Neuron (in vitro differentiated cells): ENCODE measurements at regions not wholly inside any gene's neighbourhood (a gene's known extent, or its start where the extent isn't known, plus 50 kb on each side); places are given as distances from the start of the nearest gene placed in this dataset.
A peak's percentile ranks its signal among the peaks of the same experiment; 100 is the strongest.
"Not testable (repeated sequence)": the region's sequence is repeated elsewhere in the genome, so short reads cannot be mapped to it uniquely, and the experiment has no call there.

ENCODE experiments used
- H2AFZ ChIP-seq: one replicate; pipeline ENCODE4 v1.6.1; 2013; ENCODE audit warnings: low read depth, mild to moderate bottlenecking, inconsistent platforms, low read length, moderate library complexity
- H3K27me3 ChIP-seq: one replicate; pipeline ENCODE4 v1.6.1; 2013; ENCODE audit warnings: low read length; ENCODE audit not compliant: insufficient read depth
- H3K36me3 ChIP-seq: one replicate; pipeline ENCODE4 v1.6.1; 2013; ENCODE audit warnings: low read length; ENCODE audit not compliant: insufficient read depth
- H3K4me1 ChIP-seq: one replicate; pipeline ENCODE4 v1.6.1; 2013; ENCODE audit warnings: low read length; ENCODE audit not compliant: insufficient read depth
- H3K4me3 ChIP-seq: 2 replicates; pipeline ENCODE4 v1.5.1; 2013; ENCODE audit warnings: mild to moderate bottlenecking, low read length, moderate library complexity
- H3K9me3 ChIP-seq: one replicate; pipeline ENCODE4 v1.6.1; 2013; ENCODE audit warnings: low read length

- not testable (repeated sequence) for H3K27me3 ChIP-seq, H3K9me3 ChIP-seq, H3K4me3 ChIP-seq, H3K36me3 ChIP-seq, H2AFZ ChIP-seq, H3K4me1 ChIP-seq
Observed at GRCh38 chr4:82301390-82301789, 72.4 kb downstream of the HNRNPD start.

GRCh38 chr4:82293304-82293703, 80.5 kb downstream of the HNRNPD start:
- H3K36me3 ChIP-seq, result no peaks in the 10 kb centered on the region
- H3K27me3 ChIP-seq, result peaks cover 3% of the 10 kb centered on the region
- H3K4me3 ChIP-seq, result no peak overlapping the region
- H3K9me3 ChIP-seq, result no peaks in the 10 kb centered on the region
- H3K4me1 ChIP-seq, result no peaks in the 10 kb centered on the region
- no peak overlapping the region for H2AFZ ChIP-seq

- H3K4me1 ChIP-seq, result peaks cover 4% of the 10 kb centered on the region
- peaks cover 9% of the 10 kb centered on the region for H3K27me3 ChIP-seq
- no peak overlapping the region for H3K4me3 ChIP-seq
- H2AFZ ChIP-seq, result no peak overlapping the region
- no peaks in the 10 kb centered on the region for H3K9me3 ChIP-seq
- H3K36me3 ChIP-seq, result no peaks in the 10 kb centered on the region
Observed at GRCh38 chr4:82287720-82288119, 86.1 kb downstream of the HNRNPD start.

GRCh38 chr4:82284858-82285805, 88.7 kb downstream of the HNRNPD start:
- Histone ChIP-seq H3K4me3 (peak overlapping the region; percentile 75), H3K36me3 (no peaks in the 10 kb centered on the region), H2AFZ (peak overlapping the region; percentile 97), H3K9me3 (no peaks in the 10 kb centered on the region), H3K27me3 (peaks cover 9% of the 10 kb centered on the region), H3K4me1 (peaks cover 4% of the 10 kb centered on the region)

- Histone ChIP-seq H3K4me1 (peaks cover 4% of the 10 kb centered on the region), H3K27me3 (peaks cover 9% of the 10 kb centered on the region), H3K36me3 (no peaks in the 10 kb centered on the region), H3K9me3 (no peaks in the 10 kb centered on the region), H2AFZ (peak overlapping the region; percentile 97), H3K4me3 (peak overlapping the region; percentile 75)
Observed at GRCh38 chr4:82284475-82284857, 89.3 kb downstream of the HNRNPD start.

GRCh38 chr4:82282875-82283274, 90.9 kb downstream of the HNRNPD start:
- H3K9me3 ChIP-seq, result no peaks in the 10 kb centered on the region
- H3K36me3 ChIP-seq, result no peaks in the 10 kb centered on the region
- H3K4me3 ChIP-seq, result no peak overlapping the region
- H2AFZ ChIP-seq, result no peak overlapping the region
- H3K27me3 ChIP-seq, result peaks cover 3% of the 10 kb centered on the region
- peaks cover 4% of the 10 kb centered on the region for H3K4me1 ChIP-seq

GRCh38 chr4:82279550-82279949, 94.2 kb downstream of the HNRNPD start:
- not testable (repeated sequence) for H3K27me3 ChIP-seq, H3K4me3 ChIP-seq, H2AFZ ChIP-seq, H3K4me1 ChIP-seq, H3K9me3 ChIP-seq, H3K36me3 ChIP-seq

- H2AFZ ChIP-seq, result no peak overlapping the region
- no peak overlapping the region for H3K4me3 ChIP-seq
Observed at GRCh38 chr4:82276332-82276640, 97.5 kb downstream of the HNRNPD start.

GRCh38 chr4:82275431-82276331, 98.1 kb downstream of the HNRNPD start:
- H3K27me3 ChIP-seq, result peaks cover 3% of the 10 kb centered on the region
- H2AFZ ChIP-seq, result no peak overlapping the region
- no peaks in the 10 kb centered on the region for H3K36me3 ChIP-seq
- no peak overlapping the region for H3K4me3 ChIP-seq
- H3K9me3 ChIP-seq, result no peaks in the 10 kb centered on the region
- H3K4me1 ChIP-seq, result no peaks in the 10 kb centered on the region

More at GRCh38 chr4:82276332-82276640, 97.5 kb downstream of the HNRNPD start:
- H3K27me3 ChIP-seq, result peaks cover 3% of the 10 kb centered on the region
- H3K9me3 ChIP-seq, result no peaks in the 10 kb centered on the region
- H3K4me1 ChIP-seq, result no peaks in the 10 kb centered on the region
- H3K36me3 ChIP-seq, result no peaks in the 10 kb centered on the region

- H2AFZ ChIP-seq, H3K27me3 ChIP-seq, H3K9me3 ChIP-seq, H3K4me3 ChIP-seq, H3K4me1 ChIP-seq, H3K36me3 ChIP-seq: not testable (repeated sequence)
Observed at GRCh38 chr4:82274700-82275099, 99.1 kb downstream of the HNRNPD start.

- H3K4me1 ChIP-seq, H3K9me3 ChIP-seq, H3K27me3 ChIP-seq, H2AFZ ChIP-seq, H3K4me3 ChIP-seq, H3K36me3 ChIP-seq: not testable (repeated sequence)
Observed at GRCh38 chr4:82272523-82272922, 101.3 kb downstream of the HNRNPD start.

GRCh38 chr4:82271915-82272480, 101.8 kb downstream of the HNRNPD start:
- not testable (repeated sequence) for H2AFZ ChIP-seq, H3K4me1 ChIP-seq, H3K36me3 ChIP-seq, H3K4me3 ChIP-seq, H3K9me3 ChIP-seq, H3K27me3 ChIP-seq

- Histone ChIP-seq H3K9me3 (no peaks in the 10 kb centered on the region), H3K36me3 (no peaks in the 10 kb centered on the region), H3K27me3 (peaks cover 3% of the 10 kb centered on the region), H3K4me3 (no peak overlapping the region), H2AFZ (no peak overlapping the region), H3K4me1 (no peaks in the 10 kb centered on the region)
Observed at GRCh38 chr4:82268826-82269193, 105.0 kb downstream of the HNRNPD start.
